K562 (cell line): ENCODE measurements at regions not wholly inside any gene's neighbourhood (a gene's known extent, or its start where the extent isn't known, plus 50 kb on each side); places are given as distances from the start of the nearest gene placed in this dataset.

ENCODE experiments used
- ATAC-seq: fragments of 200-7000 bp; cut with Tn5 transposase; 3 replicates; pipeline ENCODE4 v1.9.1; 2020; ENCODE audit warnings: moderate library complexity
- BruUV-seq: library from RNA; stranded (reverse); fragments of 400-500 nt; replicated peaks from 2 replicates; lab custom pipeline; 2021; lab: Mats Ljungman, UMichigan
- CTCF ChIA-PET: fragments of 300-600 bp; formaldehyde crosslinking; extraction: SDS; loops from one replicate; lab custom pipeline; 2021; ENCODE audit warnings: low intra/inter-chr PET ratio; lab: Yijun Ruan, JAX
- POLR2A ChIA-PET: fragments of 300-600, 350-650 bp; sonication (Branson Sonifier 250); formaldehyde crosslinking; extraction: SDS; loops from one replicate; lab custom pipeline; 2021; ENCODE audit warnings: antibody characterized with exemption, inconsistent platforms; lab: Yijun Ruan, JAX
- DNase-seq, 4 experiments: peaks; one replicate each; pipeline versions ENCODE4 v3.0.0 to v3.0.0-alpha.2; 2011 to 2018; ENCODE audit warnings: low spot score in 3 of 4, mixed read lengths in 3 of 4; ENCODE audit errors: extremely low read depth in 1 of 4
- FAIRE-seq: peaks from 2 replicates; lab custom pipeline; 2011; peaks lifted over from hg19 to GRCh38; lab: Jason Lieb, UNC
- H2AFZ ChIP-seq: 2 replicates; pipeline ENCODE4 v1.6.0; 2011; ENCODE audit warnings: low read depth, low read length, control low read depth, inconsistent platforms
- H3K27ac ChIP-seq: fragments of 200-600 bp; 3 replicates; pipeline ENCODE4 v1.8.0; 2011; ENCODE audit warnings: low read depth, mild to moderate bottlenecking, control low read depth, inconsistent platforms, low read length, moderate library complexity, mixed read lengths; ENCODE audit errors: extremely low read depth
- H3K27me3 ChIP-seq, 2 experiments: fragments of 300-600 bp in 1 of 2; 2 replicates in 1 of 2; 3 replicates in 1 of 2; pipeline versions ENCODE4 v1.6.0 to v1.8.0; 2011; ENCODE audit warnings: inconsistent platforms in 2 of 2, low read length in 2 of 2, mild to moderate bottlenecking in 1 of 2, mixed read lengths in 1 of 2, moderate library complexity in 1 of 2; ENCODE audit not compliant: control insufficient read depth in 2 of 2, insufficient read depth in 2 of 2
- H3K36me3 ChIP-seq: fragments of 300-600 bp; 3 replicates; pipeline ENCODE4 v1.8.0; 2011; ENCODE audit warnings: mild to moderate bottlenecking, low read length, inconsistent platforms; ENCODE audit not compliant: control insufficient read depth, insufficient read depth
- H3K4me1 ChIP-seq, 2 experiments: fragments of 200-600 bp in 1 of 2; replicated peaks in 1 of 2; 2 replicates in 1 of 2; 3 replicates in 1 of 2; pipeline versions ENCODE4 v1.5.1 to v1.8.0; 2011; ENCODE audit warnings: inconsistent platforms in 2 of 2, low read length in 2 of 2, mild to moderate bottlenecking in 1 of 2, mixed read lengths in 1 of 2, moderate library complexity in 1 of 2; ENCODE audit not compliant: control insufficient read depth in 2 of 2, insufficient read depth in 2 of 2
- H3K4me2 ChIP-seq: 2 replicates; pipeline ENCODE4 v1.6.1; 2011; ENCODE audit warnings: low read length, control low read depth, inconsistent platforms, mixed read lengths; ENCODE audit not compliant: insufficient read depth
- H3K4me3 ChIP-seq: fragments of 200-600 bp; sonication (generic), shearing (Covaris generic); 2 replicates; pipeline ENCODE4 v1.5.1; 2016; ENCODE audit warnings: control low read depth, inconsistent platforms
- H3K79me2 ChIP-seq: fragments of 200-600 bp; 3 replicates; pipeline ENCODE4 v1.8.0; 2011; ENCODE audit warnings: low read length, inconsistent platforms; ENCODE audit not compliant: control insufficient read depth, insufficient read depth
- H3K9ac ChIP-seq, 2 experiments: 2 replicates each; pipeline versions ENCODE4 v1.6.0 to v1.6.1; 2011; ENCODE audit warnings: low read depth in 2 of 2, low read length in 2 of 2, control low read depth in 1 of 2, inconsistent platforms in 1 of 2, mild to moderate bottlenecking in 1 of 2, mixed read lengths in 1 of 2; ENCODE audit not compliant: insufficient read depth in 1 of 2
- H3K9me1 ChIP-seq: one replicate; pipeline ENCODE4 v1.6.0; 2011; ENCODE audit warnings: inconsistent platforms, mild to moderate bottlenecking, low read length, moderate library complexity; ENCODE audit not compliant: control insufficient read depth, insufficient read depth
- H3K9me3 ChIP-seq: replicated peaks from 2 replicates; pipeline ENCODE4 v1.5.1; 2011; ENCODE audit warnings: low read depth, low read length, inconsistent platforms; ENCODE audit not compliant: control insufficient read depth, insufficient read depth
- H4K20me1 ChIP-seq: replicated peaks from 2 replicates; pipeline ENCODE4 v1.6.1; 2011; ENCODE audit warnings: low read length, inconsistent platforms, mixed read lengths; ENCODE audit not compliant: control insufficient read depth, insufficient read depth
- C11orf30 ChIP-seq: fragments of 450-650 bp; IDR thresholded peaks from 2 replicates; pipeline ENCODE4 v1.6.1; 2016; ENCODE audit warnings: low read depth, mild to moderate bottlenecking
- MAFF ChIP-seq: IDR thresholded peaks from 2 replicates; pipeline ENCODE4 v1.6.1; 2012; ENCODE audit warnings: low read length, improper control_type of control experiment
- MAFG ChIP-seq: fragments of 450-650 bp; conservative IDR thresholded peaks from 2 replicates; pipeline ENCODE4 v1.6.1; 2016; ENCODE audit warnings: missing genetic modification characterization, missing compliant biosample characterization
- MAFK ChIP-seq: IDR thresholded peaks from 2 replicates; pipeline ENCODE4 v1.6.1; 2011; ENCODE audit warnings: low read length, improper control_type of control experiment
- THAP12 ChIP-seq: fragments of 250-450 bp; sonication (Bioruptor Pico); IDR thresholded peaks from 2 replicates; pipeline ENCODE4 v1.9.0; 2021; ENCODE audit warnings: mild to moderate bottlenecking, inconsistent platforms
- THRB ChIP-seq: fragments of 450-650 bp; formaldehyde crosslinking; conservative IDR thresholded peaks from 2 replicates; pipeline ENCODE4 v1.4.0; 2022; ENCODE audit warnings: mild to moderate bottlenecking, missing genetic modification characterization
- ZHX1 ChIP-seq: fragments of 150-350 bp; conservative IDR thresholded peaks from 2 replicates; pipeline ENCODE4 v1.6.1; 2014; ENCODE audit warnings: low read length
- ZNF239 ChIP-seq: fragments of 250-450 bp; sonication (Bioruptor Pico); IDR thresholded peaks from 2 replicates; pipeline ENCODE4 v1.4.0; 2020; ENCODE audit warnings: mild to moderate bottlenecking
- ZNF316 ChIP-seq: fragments of 450-650 bp; IDR thresholded peaks from 2 replicates; pipeline ENCODE4 v1.6.1; 2016
- ZNF507 ChIP-seq: conservative IDR thresholded peaks from 2 replicates; pipeline ENCODE4 v1.6.1; 2017; ENCODE audit warnings: missing genetic modification characterization, missing compliant biosample characterization
- ZNF707 ChIP-seq: fragments of 250-450 bp; sonication (Bioruptor Pico); conservative IDR thresholded peaks from 2 replicates; pipeline ENCODE4 v1.8.0; 2022; ENCODE audit warnings: inconsistent platforms, mild to moderate bottlenecking, moderate library complexity
- WGBS: fragments of 100-300 bp; shearing (Covaris generic); methylation state at CpG from one replicate; pipeline ENCODE4 v1.1.6; 2016; ENCODE audit warnings: low coverage, mixed read lengths; ENCODE audit not compliant: insufficient coverage; ENCODE audit errors: missing lambda C conversion rate; 5-methylcytosine and 5-hydroxymethylcytosine counted together
- in situ Hi-C: fragments of 300-500 bp; cut with MboI; formaldehyde crosslinking; loops from 4 replicates; pipeline ENCODE4 v1.15.0; 2018; ENCODE audit warnings: inconsistent platforms, mixed read lengths
- intact Hi-C: fragments of 100-400 bp; cut with micrococcal nuclease; formaldehyde crosslinking; loops from 2 replicates; pipeline ENCODE4 v1.14.2; 2022

- in situ Hi-C loops (no loop called here), intact Hi-C loops (no loop called here)
- Histone ChIP-seq H3K79me2 (no peaks in the 10 kb centered on the region), H3K9ac (no peak overlapping the region), H3K9me1 (peaks cover 3% of the 10 kb centered on the region), H2AFZ (no peak overlapping the region), H3K36me3 (no peaks in the 10 kb centered on the region), H3K27ac (no peak overlapping the region), H3K4me2 (no peak overlapping the region), H3K4me1 (peaks cover 13 to 14% of the 10 kb centered on the region in 2 experiments; a peak in 3 of 5 replicates), H3K9me3 (no peaks in the 10 kb centered on the region), H3K4me3 (no peak overlapping the region), H4K20me1 (no peaks in the 10 kb centered on the region), H3K27me3 (no peaks in the 10 kb centered on the region)
- no peak for ATAC-seq
- POLR2A ChIA-PET, result no interaction called here
- 50% methylated on average over 1 of the region's 2 CpGs for WGBS
- BruUV-seq, result no TSS peak
- DNase-seq, result no peak
- CTCF ChIA-PET, result no interaction called here
- TF ChIP-seq ZHX1, result no peak
- no peak for FAIRE-seq
Measured at GRCh38 chrX:40433160-40433559, 147.6 kb upstream of the ATP6AP2 start.

- Histone ChIP-seq H3K27ac (no peak overlapping the region), H3K9me1 (no peaks in the 10 kb centered on the region), H3K9me3 (no peaks in the 10 kb centered on the region), H2AFZ (no peak overlapping the region), H4K20me1 (no peaks in the 10 kb centered on the region), H3K4me3 (no peak overlapping the region), H3K4me2 (no peak overlapping the region), H3K36me3 (no peaks in the 10 kb centered on the region), H3K9ac (no peak overlapping the region), H3K27me3 (no peaks in the 10 kb centered on the region), H3K4me1 (no peaks in the 10 kb centered on the region), H3K79me2 (no peaks in the 10 kb centered on the region)
- in situ Hi-C loops, result no loop called here
- FAIRE-seq, result no peak
- no peak for ATAC-seq
- BruUV-seq, result no TSS peak
- intact Hi-C loops, result no loop called here
- no peak for DNase-seq
- POLR2A ChIA-PET, result no interaction called here
- CTCF ChIA-PET, result no interaction called here
- 23% methylated on average over 3 of the region's 3 CpGs for WGBS
- TF ChIP-seq ZNF316, result peak; percentile 84
- no peak for TF ChIP-seq ZNF239 (CRISPR knock-in tag)
- TF ChIP-seq MAFG (tag), result peak; percentile 76
- TF ChIP-seq C11orf30, result peak; percentile 64; the same call in 1 of the 2 replicates
- no peak for TF ChIP-seq ZNF507 (tag)
- no peak for TF ChIP-seq THAP12 (CRISPR knock-in tag)
- no peak for TF ChIP-seq ZNF707 (CRISPR knock-in tag)
- peak; percentile 51; the same call in 1 of the 2 replicates for TF ChIP-seq MAFK
- no peak for TF ChIP-seq THRB (CRISPR knock-in tag)
- peak; percentile 65; the same call in 1 of the 2 replicates for TF ChIP-seq MAFF
Measured at GRCh38 chrX:40424259-40424658, 156.5 kb upstream of the ATP6AP2 start.
